H1 (cell line): ENCODE measurements at regions not wholly inside any gene's neighbourhood (a gene's known extent, or its start where the extent isn't known, plus 50 kb on each side); places are given as distances from the start of the nearest gene placed in this dataset.

ENCODE experiments used
- CBX8 ChIP-seq: fragments of 300-800, 300-1000 bp; sonication (generic); IDR thresholded peaks from 2 replicates; pipeline ENCODE4 v1.7.1; 2016; ENCODE audit warnings: low read depth, low read length, borderline replicate concordance
- CHD7 ChIP-seq: fragments of 300-600 bp; sonication (generic); IDR thresholded peaks from 2 replicates; pipeline ENCODE4 v1.7.1; 2012; ENCODE audit warnings: low read length, moderate library complexity, mild to moderate bottlenecking, inconsistent platforms; ENCODE audit not compliant: insufficient replicate concordance
- CTBP2 ChIP-seq: IDR thresholded peaks from 2 replicates; pipeline ENCODE4 v1.7.0; 2011; ENCODE audit warnings: borderline replicate concordance, mild to moderate bottlenecking, moderate library complexity, mixed read lengths, low read length; ENCODE audit not compliant: insufficient read depth, insufficient read length
- GABPA ChIP-seq: IDR thresholded peaks from 2 replicates; pipeline ENCODE4 v1.6.1; 2011; ENCODE audit warnings: mild to moderate bottlenecking, low read length, moderate library complexity, borderline replicate concordance; ENCODE audit not compliant: insufficient read depth
- SRF ChIP-seq: IDR thresholded peaks from 2 replicates; pipeline ENCODE4 v1.6.1; 2011; ENCODE audit warnings: mild to moderate bottlenecking, low read depth, low read length, moderate library complexity
- TEAD4 ChIP-seq: IDR thresholded peaks from 2 replicates; pipeline ENCODE4 v1.6.1; 2012; ENCODE audit warnings: low read depth, low read length, inconsistent platforms, mixed read lengths
- TF ChIP-seq, protein P1 (sequence below): IDR thresholded peaks from 2 replicates; pipeline ENCODE4 v1.6.1; 2012; ENCODE audit warnings: inconsistent platforms

- TF ChIP-seq CHD7, result no peak
- TF ChIP-seq CBX8, result no peak
- no peak for TF ChIP-seq CTBP2
- no peak for TF ChIP-seq GABPA
- TF ChIP-seq, protein P1, sequence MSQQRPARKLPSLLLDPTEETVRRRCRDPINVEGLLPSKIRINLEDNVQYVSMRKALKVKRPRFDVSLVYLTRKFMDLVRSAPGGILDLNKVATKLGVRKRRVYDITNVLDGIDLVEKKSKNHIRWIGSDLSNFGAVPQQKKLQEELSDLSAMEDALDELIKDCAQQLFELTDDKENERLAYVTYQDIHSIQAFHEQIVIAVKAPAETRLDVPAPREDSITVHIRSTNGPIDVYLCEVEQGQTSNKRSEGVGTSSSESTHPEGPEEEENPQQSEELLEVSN, result no peak
- no peak for TF ChIP-seq TEAD4
- TF ChIP-seq SRF, result no peak
- TF ChIP-seq, all 59 proteins: peak for 0
Observed at GRCh38 chr15:62889734-62890505, 152.6 kb upstream of the TPM1 start (continued).
